Cardiac septum (tissue), 1 donor: ENCODE measurements at regions not wholly inside any gene's neighbourhood (a gene's known extent, or its start where the extent isn't known, plus 50 kb on each side); places are given as distances from the start of the nearest gene placed in this dataset.

Experiments used
- DNase-seq: peaks from one replicate; pipeline ENCODE4 v3.0.0-alpha.2; 2020; ENCODE audit warnings: low spot score
- intact Hi-C: fragments of 100-400 bp; cut with DNase I; formaldehyde crosslinking; loops from one replicate; pipeline ENCODE4 v1.14.0; 2022
- donor health status: DM: no; HTN: no; CAD: no.

DNA sequence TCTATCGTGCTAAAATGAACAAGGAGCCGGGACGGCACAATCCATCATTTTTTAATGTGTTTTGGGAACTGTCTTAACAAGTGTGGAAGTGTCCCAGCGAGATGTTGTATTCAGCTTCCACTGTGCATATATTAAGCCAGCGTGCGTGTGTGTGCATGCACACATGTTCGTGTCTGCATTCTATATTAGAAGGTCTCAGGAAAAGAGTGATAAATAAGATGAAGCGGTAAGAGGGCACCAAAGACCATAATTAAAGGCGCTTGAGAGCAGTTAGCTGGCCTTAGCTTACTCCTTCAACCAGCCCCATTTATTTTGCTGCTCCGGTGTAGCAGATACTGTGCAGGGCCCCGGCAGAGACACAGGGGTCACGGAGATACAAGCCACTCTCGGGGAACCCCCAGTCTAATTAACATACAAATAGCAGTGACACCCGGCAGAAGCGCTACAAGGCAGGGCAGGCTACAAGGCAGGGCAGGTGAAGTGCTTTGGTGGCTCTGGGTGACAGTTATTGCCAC is 206.5 kb upstream of the RREB1 start:
- no peak for DNase-seq
- intact Hi-C loops = no loop called here

DNA sequence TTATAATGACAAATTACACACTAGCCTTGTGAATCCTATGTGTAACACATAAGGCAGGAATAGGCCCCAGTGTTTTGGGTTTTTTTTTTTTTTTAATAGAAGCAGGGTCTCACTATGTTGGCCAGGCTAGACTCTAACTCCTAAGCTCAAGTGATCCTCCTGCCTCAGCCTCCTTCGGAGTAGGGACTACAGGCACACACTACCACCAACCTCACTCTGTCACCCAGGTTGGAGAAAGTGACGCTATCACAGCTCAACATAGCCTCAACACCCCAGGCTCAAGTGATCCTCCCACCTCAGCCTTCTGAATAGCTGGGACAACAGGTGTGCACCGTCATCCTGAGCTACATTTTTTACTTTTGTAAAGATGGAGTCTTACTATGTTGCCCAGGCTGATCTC is 205.8 kb upstream of the RREB1 start:
- intact Hi-C loops = no loop called here
- no peak for DNase-seq

DNA sequence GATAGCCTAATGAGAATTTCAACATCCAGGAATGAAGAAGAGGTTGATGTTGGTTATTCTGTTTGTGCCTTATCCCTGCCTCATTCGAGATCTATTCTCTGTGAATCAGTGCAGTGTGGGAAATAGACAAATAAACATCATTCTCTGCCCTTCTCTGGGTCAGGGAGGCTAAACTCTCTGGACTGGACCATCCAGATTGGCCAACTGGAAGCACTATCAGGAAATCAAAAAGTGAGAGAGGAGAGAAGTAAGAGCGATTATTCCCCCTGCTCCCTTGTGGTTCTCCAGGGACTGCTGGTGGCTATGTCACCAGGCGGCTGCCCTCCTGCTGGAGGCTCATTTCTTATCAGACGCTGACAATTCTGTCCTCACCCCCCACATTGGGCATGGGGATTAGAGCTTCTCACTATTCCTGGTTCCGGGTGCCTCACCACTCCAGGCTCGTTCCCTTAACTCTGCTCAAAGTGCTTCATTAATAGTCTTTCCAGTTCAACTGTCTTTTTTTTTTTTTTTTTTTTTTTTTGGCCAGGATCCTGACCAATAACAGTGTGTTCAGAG is 201.7 kb upstream of the RREB1 start:
- intact Hi-C loops = no loop called here
- DNase-seq = no peak

DNA sequence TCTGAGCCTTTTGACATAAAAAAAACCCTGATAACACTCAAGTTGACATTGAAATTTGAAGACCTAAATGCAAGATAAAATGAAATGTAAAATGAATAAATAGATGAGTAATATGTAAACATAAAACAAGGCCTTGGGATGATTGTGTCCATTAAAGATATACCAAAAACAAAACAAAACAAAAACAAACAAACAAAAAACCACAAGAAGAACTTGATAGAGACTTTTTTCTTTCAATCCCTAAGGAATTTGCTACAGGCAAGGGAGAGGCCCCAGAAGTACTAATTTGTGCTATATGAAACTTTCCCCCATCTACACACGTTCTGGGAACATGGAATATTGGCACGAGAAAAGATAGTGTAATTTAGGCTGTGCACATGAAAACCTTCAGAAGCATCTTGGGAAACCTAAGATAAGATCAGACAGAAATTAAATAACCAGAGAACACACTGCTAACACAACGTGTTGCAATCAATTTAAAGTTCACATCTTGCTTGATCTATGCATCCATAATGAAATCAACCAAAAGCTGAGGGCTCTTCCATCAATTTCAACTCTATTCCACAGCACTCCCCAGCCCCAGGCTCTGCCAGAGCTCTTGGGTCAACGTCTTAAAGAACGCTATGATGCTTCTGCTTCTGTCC is 201.1 kb upstream of the RREB1 start:
- intact Hi-C loops = no loop called here
- no peak for DNase-seq

DNA sequence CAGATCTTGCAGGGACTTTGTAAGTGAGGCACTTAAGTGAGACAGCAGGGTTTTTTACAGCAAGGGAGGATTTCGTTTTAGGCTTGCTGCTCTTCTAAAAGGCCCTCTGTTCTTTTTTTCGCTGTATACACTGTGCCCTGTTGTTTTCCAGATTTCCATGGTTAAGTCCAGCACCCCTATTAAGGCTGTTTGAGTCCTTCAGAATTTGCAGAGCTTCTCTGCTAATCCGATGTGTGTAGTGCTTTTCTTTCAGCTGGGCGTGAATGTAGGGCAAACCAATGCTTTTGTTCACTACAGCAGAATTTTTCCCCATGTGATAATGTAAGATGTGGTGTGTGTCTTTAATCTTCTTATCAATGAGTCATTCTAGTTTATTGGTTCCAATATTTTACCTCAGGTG is 200.5 kb upstream of the RREB1 start:
- no peak for DNase-seq
- intact Hi-C loops = no loop called here

DNA sequence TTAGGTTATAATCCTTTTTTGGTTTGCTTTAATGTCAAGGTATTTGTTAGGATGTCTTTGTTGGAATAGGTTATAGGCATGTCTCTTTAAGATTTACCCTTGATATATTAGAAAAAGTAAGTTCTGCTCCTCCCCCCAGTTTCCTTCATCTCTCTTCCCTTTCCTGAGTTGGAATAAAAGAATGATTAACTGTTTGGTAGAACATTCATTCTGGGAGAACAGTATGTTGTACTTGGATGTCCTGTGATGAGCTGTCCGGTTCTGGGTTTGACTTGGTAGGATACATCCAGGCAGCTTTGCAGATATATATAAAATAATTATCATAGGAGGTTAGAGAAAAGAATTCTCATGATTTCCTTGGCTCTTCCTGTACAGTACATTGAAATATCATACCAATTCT is 199.6 kb upstream of the RREB1 start:
- intact Hi-C loops = no loop called here
- no peak for DNase-seq

DNA sequence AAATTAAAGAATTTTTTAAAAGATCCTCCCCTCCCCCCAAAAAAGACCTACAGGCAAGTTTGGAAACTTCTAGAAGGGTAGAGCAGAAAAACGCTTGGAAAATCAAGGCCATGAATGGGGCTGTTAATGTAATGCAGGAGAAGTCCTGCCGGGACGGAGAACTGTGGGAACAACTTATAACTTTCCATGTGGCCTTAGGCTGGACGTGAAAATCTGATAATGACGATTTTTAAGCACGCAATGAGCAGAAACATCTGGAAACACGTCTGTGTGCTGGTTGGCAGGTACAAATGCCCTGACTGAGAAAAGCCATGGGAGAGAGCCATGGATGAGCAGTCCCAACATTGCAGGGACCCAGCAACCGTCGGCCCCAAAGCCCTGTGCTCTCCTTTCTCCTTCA is 198.7 kb upstream of the RREB1 start:
- intact Hi-C loops = no loop called here
- DNase-seq = no peak

DNA sequence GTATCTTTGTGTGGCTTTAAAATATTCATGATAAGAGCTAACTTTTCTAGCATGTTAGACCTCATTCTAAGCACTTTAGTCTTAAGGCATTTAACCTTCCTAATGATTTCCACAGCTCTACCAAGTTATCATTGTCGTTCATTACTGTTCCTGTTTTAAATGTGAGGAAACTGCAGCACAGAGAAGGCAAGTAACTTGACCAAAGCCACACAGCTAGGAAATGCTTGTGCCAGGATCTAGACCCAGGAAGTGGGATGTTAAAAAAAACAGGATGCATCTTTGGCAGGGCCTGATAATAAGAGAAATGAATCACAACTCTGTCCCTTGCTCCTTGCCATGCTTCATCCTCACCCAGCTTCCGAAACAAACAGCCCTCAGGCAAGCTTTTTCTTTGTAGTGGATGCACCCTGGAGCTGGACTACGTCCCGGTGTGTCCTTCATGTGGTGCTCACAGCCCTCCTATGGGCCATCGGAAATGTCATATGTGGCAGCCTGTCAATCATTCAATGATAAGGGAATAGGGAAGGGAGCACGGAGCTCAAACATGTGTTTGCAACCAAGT is 196.9 kb upstream of the RREB1 start:
- intact Hi-C loops = no loop called here
- DNase-seq = no peak

DNA sequence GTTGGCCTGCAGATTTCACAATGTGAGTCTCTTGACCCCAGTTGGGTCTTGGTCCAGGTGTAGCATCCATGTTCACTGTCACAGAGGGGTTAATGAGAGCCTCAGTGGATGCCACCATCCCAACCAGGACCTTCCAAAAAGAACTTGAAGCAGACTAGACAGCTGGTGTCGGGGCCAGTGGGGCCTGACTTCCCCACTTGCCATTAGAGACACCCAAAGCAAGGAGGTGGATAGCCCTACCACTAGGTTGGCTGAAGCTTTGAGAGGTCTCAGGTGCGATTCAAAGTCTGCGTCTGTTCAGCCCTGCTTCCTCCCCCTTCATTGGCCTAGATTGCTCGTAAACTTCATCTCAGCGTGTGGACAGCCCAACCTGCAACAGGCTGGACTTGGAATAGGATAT is 196.4 kb upstream of the RREB1 start:
- intact Hi-C loops = no loop called here
- no peak for DNase-seq

DNA sequence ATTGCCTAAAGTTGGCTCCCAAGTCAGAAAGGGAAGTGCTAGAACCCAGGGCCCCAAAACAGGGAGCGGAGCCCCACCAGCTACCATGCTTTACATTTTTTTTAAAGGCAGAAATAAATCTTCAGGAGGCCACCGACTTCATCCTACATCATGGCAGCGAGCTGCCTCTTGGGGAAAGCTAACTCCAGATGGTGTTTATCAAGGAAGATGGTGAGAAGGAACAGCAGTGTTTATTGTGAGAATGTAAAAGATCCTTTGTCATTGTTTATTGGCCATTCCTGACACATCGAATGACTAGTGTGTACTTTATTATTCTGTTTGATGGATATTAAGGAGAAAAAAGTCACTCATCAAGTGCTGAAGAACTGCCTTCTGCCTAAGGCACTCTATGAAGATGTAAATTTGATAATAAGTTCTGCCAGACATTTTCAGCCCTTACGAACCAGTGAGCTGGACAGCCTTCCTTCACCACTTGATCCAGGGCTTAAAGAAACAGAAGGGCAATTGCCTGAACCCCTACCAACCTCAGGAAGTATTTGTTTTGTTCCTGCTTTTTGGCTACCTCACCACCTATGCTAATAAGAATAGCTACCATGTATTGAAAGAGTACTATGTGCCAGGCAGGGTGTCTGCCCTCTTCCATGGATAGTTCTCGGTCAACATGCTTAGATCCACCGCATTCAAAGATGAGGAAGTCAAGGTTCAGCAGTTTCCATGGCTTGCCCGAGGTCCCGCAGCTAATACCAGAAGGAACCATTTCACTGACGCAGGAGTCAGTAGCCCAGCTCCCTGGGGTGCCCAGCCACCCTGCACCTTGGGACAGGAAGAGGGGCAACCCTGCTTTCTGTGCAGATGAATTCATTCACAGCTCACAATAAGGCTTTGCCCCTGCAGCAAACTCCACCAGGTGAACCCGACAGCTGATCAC is 194.7 kb upstream of the RREB1 start:
- DNase-seq = no peak
- intact Hi-C loops = no loop called here

DNA sequence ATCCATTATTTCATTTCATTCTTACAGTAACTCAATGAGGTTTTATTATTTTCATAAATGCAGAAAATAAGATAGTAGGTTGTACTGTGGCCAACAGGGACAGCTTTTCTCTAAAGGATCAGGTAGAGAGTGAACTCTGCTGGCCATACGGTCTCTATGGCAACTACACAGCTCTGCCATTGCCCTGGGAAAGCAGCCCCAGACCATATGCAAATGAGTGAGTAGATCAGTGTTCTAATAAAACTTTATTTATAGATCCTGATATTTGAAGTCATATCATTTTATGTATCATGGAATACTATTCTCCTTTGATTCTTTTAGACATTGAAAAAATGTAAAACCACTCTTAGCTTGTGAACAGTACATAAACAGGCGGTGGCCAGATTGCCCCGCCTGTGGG is 192.5 kb upstream of the RREB1 start:
- intact Hi-C loops = no loop called here
- no peak for DNase-seq

DNA sequence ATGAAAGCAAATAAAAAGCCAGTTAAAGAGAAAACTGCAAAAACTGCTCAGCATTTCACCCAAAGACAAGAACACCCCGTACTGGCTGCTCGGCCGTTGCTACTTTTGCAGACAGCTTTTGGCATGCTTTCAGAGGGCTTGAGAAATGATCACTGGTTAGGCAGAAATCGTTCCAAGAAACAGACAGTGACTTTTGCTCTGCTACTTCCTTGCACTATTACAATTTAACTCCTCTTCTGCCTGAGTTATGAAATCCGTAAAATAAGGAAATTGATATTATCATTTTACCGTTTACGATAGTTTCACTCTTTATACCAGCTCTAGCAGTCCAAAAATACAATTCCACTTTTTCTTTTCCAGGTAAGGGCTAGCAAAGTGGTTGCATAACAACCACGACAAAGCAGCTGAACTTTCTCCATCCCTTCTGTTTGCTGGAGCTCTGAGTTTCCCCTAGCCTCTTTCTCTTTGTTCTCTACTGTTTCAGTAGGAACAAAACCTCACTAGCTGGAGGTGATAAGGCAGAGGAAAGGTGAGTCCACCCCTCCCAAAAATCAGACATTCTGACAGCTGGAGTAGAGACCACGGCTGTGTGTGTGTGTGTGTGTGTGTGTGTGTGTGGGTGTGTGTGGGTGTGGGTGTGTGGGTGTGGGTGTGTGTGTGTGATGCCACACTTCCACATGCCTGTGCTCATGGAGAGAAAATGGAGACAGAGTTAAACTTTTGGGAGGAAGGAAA is 191.8 kb upstream of the RREB1 start:
- no peak for DNase-seq
- intact Hi-C loops = no loop called here

DNA sequence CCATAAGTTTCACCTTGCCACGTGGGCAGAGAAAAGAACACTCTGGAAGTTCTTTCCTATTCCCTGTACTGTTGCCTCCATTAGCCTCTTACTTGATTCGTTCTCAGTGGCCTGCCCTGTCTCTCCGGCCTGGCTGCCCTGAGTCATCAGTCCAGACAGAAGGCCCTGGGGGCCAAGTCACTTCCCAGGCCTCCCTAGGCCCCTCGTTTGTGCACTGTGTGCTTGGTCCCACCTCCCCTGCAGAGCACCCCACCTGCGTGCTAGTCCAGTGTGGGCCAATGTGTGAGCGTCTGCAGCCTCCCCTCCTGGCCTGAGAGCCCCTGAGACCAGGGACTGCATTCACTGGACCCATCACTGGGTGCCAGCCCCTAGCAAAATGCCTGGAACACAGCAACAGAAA is 191.2 kb upstream of the RREB1 start:
- intact Hi-C loops = no loop called here
- no peak for DNase-seq

DNA sequence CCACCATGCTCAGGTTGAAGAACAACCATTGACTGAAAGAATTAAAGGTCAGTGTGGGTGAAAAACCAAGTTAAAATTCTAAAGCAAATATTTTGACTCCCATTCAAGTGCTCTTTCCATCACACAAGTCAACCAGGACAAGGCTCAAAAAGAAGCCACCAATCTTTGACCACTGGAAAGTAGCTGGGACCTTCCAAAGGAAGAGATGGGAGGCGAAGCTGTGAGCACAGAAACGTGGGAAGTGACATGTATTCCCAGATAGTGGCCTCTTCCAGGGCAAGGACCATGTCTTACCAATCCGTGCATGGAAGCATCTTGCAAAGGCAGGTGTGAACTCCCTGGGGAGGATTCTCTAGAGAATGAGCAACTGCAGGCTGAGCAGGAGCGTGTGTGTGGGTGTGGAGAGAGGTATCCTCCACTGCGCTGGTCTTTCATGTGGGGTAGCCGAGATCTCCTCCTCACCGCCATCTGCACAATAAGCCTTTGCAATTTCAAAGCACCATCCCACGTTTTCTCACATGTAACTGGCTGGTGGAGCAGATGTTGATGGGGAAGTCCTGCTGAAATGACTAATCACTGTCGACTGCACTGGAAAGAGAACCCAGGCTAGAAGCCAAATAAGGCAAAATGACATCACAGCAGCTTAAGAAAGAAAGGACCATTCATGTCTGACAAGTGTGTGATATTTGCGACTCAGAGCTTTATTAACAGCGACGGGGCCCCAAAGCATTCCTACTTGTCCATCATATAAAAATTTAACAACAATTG is 189.4 kb upstream of the RREB1 start:
- intact Hi-C loops = no loop called here
- DNase-seq = no peak

DNA sequence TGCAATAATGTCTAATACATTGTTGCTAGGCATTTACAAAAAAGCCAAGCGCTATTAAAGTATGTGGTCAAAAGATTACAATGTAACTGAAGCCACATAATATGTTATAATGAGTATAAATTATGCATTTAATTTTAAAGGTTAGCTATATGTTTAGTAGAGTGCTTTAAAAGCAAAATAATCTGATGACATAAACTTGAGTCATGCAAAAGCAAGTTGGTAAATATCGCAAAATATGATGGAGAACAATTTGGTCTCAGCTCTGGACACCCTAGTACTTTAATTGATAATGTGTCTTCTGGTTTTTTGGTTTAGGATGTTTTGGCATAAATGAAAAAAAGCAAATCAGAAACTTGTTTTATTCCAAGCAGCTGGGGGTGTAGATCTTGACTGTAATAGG is 188.6 kb upstream of the RREB1 start:
- intact Hi-C loops = no loop called here

DNA sequence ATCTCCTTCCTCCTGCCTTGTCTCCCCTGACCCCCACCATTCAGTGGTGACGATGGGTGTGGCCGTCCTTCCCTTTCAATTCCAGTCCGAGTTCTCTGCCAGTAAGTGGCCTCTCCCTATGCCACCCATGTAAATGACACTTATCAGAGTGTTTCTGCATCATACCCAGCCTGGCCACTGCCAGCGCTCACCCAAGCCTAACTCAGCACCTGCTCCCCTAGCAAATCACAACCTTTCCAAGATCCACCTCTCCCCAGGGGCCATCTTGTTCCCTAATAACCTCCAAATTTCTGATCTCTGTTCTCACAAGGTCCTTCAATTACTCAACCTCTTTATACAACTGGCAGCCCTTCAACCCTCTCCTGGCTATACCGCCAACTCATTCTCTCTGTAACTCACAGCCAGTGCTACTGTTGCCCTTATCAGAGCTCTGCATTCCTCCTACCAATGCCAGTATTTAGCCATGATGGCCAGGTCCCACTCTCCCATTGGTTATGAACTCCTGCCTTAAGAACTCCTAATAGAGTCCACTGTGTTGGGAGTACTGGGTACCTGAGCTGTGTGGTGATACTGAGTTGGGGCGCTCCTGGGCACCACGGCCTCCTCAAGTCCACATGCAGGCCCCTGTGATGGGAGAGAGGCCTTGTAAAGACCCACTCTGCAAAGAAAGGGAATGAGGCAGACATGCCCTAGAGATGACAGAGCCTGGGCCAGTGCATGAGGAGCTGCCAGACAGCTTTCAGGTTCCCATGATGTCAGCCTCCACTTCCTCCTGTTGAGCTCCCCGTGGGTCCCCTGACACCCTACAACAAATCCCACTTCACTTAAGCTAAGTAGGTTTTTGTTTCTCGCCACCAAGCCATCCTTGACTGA is 187.4 kb upstream of the RREB1 start:
- intact Hi-C loops = loop anchor here (10.0 kb wide), 1 partner anchor 314 kb away; no protein-coding TSS in a partner anchor
- DNase-seq = no peak

More for the DNA sequence above, 188.6 kb upstream of the RREB1 start:
- DNase-seq = no peak

DNA sequence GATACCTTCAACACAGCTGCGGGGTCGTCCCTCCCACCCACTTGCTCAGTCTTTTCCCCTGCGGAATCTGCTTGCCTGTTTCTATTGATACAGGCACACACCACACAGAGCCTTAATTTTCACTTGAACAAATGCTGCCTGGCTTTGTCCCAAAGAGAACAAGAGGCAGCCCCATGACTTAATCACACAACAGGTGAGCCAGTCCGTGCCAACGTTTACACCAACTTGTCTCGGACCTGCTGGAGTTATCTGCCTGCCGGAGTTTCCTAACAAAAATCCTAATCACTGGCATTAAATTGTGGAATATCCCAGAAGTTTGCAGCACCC is 186.8 kb upstream of the RREB1 start:
- intact Hi-C loops = loop anchor here (10.0 kb wide), 1 partner anchor 314 kb away; no protein-coding TSS in a partner anchor
- DNase-seq = no peak

DNA sequence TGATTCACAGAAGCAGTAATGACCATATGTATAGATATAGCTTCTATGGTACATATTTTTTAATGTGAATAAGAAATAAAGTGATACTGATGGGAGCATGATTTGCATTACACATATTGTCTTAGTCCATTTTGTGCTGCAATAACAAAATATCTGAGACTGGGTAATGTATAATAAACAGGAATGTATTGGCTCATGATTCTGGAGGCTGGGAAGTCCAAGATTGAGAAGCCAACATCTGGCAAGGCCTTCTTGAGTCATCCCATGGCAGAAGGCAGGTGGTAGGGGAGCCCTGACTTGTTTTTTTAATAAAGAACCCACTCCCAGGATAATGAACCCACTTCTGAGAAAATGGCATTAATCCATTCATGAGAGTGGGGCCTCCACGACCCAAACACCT is 185.6 kb upstream of the RREB1 start:
- intact Hi-C loops = loop anchor here (10.0 kb wide), 1 partner anchor 313 kb away; no protein-coding TSS in a partner anchor

More for the DNA sequence above, 185.6 kb upstream of the RREB1 start:
- DNase-seq = no peak
